EH (cell line): ENCODE measurements at regions not wholly inside any gene's neighbourhood (a gene's known extent, or its start where the extent isn't known, plus 50 kb on each side); places are given as distances from the start of the nearest gene placed in this dataset.
"Not testable (repeated sequence)": the region's sequence is repeated elsewhere in the genome, so short reads cannot be mapped to it uniquely, and the experiment has no call there.

Experiments used
- DNase-seq: peaks from one replicate; pipeline ENCODE4 v3.0.0-alpha.2; 2015; ENCODE audit warnings: low read depth

DNA sequence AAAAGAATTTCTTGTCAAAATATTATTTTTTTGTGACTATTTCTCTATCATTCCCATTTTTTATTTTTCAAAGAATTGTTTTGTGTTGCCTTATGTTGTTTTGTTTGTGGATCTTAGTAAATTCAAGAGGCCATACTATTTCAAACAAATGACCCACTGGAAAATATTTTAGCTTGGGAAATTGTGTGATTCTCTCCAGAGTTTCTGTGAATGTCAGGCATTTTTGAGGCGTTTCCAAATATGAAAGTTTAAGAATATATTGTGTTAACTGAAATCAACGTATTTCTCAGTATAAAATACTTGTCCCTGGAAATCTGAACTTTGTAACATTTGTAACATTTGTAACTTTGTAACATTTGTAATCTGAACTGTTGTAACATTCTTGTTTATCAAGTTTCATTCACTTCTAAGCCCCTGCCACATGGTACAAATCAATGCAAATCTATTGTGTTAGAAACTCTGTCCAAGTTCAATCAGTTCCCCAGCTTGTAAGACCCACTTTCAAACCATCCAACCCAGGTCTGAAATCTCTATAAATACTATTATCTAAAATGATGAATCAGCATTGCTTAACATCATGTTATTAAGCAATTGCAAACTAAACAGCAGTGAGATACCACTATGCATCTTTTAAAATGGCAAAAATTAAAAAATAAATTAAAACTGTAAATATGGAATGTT is 465.4 kb upstream of the GRID2 start:
- DNase-seq, result no peak

DNA sequence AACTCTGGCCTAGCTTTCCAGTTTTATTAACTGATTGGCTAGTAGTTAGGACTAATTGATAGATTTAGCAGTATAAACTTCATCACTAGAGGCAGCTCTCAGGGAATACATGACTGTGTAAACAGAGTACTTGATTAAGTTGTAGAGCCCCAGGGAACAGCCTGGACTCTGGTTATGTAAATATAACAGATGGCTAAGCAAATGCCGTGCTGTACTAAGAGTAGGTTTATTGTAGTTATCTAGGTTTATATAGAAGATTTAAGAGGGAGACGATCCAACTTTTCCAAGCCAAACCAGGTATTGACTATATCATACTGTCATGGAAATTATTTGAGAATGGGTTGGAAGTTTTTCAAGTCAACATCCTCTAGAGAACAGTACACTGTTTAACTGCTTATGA is 463.4 kb upstream of the GRID2 start:
- no peak for DNase-seq

GRCh38 chr4:91846233-91846632 is 457.5 kb upstream of the GRID2 start:
- no peak for DNase-seq

GRCh38 chr4:91851456-91851855 is 452.3 kb upstream of the GRID2 start:
- no peak for DNase-seq

DNA sequence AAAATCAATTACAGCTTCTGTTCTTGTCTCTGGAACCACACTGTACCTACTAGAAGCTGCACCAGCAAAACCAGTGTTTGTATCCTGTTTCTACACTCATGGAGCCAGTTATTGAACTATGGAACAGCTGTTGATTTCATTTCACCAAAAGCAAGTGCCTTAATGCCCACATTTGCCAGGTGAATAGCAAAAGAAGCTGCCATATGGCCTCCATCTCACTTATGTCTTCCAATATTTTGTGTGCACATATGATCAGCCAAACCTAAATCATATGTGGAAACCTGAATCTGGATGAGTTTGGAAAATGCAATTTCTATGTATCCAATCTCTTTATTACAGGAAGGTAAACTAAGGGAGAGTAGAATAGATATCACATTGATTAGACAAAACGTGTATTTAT is 415.8 kb upstream of the GRID2 start:
- no peak for DNase-seq

GRCh38 chr4:91891217-91891616 is 412.5 kb upstream of the GRID2 start:
- not testable (repeated sequence) for DNase-seq

DNA sequence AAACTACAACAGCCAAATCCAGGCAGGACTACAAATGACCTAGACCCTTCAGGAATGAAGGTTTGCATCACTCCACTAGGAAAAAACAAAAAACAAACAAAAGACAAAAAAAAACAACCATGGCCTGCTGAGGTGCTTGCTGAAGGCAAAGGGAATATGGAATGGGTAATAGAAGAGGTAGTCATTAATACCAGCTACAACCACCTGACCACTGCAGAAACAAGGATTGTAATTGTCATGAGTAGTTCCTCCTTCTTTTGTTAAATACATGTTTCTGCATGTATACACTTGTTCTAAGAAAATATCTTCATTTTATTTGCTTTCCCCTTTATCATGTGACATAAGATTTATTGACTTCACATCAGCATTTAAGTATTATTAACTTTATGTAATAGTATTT is 409.8 kb upstream of the GRID2 start:
- no peak for DNase-seq

DNA sequence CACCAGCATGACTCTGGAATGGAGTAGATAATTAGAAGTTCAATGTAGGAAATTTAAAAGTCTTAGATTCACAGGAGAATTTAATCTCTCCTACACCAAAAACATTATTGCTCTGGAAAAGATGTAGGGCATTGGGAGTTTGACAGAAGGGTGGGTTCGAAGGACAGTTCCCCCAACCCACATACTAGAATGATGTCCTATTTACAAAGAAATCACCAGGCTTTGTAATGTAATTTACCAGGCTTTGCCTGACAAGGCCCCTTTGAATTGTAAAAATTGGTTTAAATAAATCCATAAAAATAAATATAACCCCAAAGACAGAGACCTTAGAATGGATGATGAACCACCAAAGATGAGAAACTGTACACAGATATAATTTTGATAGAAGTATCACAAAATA is 399.2 kb upstream of the GRID2 start:
- no peak for DNase-seq

DNA sequence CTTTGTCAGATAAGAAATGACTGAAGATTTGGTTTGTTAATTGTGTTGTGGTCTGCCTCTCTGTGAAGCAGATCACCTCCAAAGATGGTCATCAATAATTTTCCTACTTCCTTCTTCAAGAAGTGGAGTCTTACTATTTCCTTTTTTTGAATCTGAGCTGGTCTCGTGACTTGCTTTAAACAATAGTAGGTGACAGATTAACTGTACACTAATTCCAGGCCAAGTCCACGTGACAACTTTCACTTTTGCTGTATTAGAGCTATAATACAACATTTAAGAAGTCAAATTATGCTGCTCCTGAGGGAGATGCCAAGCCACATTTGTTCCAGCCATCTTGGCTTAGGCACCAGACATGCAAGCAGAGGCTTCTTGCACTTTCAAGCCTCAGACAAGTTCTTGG is 393.8 kb upstream of the GRID2 start:
- DNase-seq, result no peak

DNA sequence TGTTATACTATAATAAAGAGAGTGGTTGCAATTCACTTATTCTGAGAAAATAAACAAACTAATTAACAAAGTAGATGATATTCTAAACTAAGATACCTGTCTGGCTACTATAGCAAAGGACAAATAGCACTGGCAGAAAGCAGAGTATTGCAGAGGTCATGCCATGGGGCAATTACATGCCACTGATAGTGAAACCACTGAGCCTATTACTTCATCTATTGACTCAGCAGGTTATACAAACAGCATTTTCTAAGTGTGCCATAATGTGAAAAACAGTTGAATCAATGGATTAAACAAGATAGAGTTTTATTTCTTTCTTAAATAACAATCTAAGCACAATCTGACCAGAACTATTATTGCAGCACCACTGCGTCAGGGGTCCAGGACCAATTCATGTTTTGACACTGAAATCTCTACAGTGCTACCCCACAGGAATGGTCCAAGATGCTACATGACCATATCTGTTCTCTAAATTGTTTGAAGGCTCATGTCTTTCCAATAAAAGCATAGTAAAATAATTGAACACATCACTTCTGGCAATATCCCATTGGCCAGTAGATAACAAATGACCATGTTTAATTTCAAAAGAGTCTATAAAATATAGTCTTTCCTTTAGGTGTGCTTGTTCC is 389.5 kb upstream of the GRID2 start:
- DNase-seq, result no peak

- DNase-seq, result no peak
Observed at GRCh38 chr4:91916219-91916618, 387.5 kb upstream of the GRID2 start.

GRCh38 chr4:91924625-91925024 is 379.1 kb upstream of the GRID2 start:
- DNase-seq, result no peak

DNA sequence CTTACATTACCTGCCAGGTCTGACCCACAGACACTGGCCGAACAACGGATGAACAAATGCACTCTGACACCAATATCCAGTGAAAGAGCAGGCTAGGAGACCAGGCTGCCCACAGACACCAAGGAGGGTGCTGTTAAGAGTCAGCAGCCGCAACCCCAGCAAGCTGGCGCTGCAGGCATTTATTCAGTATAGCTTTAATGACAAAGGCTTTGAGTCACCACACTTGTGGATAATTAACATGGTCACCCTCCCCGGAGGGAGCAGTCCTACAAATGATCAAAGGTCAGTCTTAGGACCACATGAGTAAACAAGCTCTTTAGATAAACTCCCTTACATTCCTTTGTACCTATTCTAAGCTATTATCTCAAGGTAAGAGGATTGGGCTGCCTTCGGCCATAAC is 368.5 kb upstream of the GRID2 start:
- DNase-seq, result no peak

GRCh38 chr4:91936311-91936710 is 367.5 kb upstream of the GRID2 start:
- no peak for DNase-seq

DNA sequence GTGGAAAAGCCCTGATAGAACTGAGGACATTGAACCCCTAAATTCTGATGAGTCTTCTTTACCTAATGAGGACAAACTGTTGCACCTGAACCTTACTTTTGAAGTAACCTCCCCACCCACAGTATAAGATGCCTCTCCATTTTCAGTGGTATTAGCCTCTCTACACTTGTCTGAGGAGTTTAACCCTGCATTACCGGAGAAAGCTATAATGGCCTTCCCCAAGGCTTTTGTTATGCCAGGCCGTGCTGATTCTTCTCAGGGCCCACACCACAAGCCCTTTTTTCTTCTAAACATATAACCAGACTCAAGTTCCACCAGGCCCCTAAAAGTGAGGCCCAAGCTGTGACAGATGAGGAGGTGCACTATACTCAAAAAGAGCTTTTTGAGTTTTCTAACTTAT is 345.8 kb upstream of the GRID2 start:
- no peak for DNase-seq

DNA sequence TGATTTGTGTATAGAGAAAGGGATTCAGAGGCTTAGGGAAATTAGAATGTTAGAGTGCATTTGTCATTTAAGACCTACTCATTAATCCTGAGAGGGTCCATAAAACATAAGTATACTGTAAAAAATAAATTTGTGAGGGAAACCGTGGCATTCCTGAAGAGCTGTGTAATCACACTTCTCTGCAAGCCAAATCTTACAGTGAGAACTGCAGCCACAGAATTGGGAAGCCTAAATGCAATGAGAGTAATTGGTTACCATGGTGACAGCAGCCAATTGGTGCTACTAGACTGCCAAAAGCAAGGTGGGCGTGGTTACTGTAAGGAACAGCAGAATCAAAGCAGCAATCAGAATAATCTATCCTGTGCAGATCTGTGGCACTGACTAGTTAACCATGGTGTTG is 345.2 kb upstream of the GRID2 start:
- no peak for DNase-seq

GRCh38 chr4:91961504-91961903 is 342.3 kb upstream of the GRID2 start:
- DNase-seq, result no peak

DNA sequence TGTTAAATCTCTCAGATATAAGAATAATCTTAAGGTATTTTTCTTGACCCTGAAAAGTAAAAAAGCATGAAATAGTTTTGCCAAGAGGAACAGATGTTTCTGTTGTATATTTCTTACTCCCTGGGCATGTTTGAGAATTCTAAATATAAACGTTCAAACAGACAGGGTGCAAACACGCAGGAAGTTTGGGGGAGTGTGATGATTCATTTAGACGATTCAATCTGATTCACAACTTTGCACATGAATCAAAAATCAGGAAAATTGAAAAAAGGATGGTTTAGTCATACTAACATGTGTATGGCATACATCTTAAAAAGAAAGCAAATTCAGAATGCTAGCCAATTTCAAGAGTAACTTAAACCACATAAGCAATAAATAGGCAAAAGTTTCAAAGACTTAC is 340.3 kb upstream of the GRID2 start:
- DNase-seq, result no peak

- no peak for DNase-seq
Observed at GRCh38 chr4:91965166-91965565, 338.6 kb upstream of the GRID2 start.

GRCh38 chr4:91973479-91974153 is 330.1 kb upstream of the GRID2 start:
- DNase-seq, result no peak

DNA sequence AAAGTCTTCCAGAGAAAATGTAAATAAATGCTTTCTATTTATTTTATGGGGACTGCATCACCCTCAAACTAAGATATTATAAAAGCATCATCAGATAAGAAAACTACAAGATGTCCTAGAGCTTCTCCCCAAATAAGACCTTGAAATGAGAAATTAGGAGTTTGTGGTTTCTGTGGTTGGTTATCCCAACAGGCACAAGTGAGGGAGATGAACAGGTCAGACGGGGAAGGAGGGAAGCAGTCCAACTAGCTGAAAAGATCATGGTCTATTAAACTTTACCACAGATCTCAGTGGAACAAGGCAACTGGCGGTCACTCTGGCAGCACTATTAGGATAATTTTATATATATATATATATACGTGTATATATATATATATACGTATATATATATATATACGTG is 319.3 kb upstream of the GRID2 start:
- DNase-seq, result no peak

DNA sequence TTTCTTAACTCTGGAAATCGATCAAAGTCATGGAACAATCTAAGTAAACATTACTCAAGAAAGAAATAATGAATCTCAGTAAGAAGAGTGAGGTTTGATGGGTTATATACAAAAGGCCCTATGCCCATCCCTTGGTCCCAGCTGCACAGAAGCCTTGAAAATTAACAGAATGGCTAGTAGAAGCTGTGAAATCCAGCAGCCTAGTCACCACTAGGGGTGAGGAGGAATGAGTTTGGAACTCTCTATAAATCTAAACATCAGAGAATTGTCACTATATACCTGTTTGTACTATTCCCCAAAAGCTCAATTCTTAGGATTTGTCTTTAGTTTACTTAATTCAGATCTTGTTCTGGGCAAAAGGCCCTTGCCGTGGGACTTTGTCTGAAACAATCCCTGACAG is 313.9 kb upstream of the GRID2 start:
- no peak for DNase-seq

GRCh38 chr4:91990726-91991125 is 313.0 kb upstream of the GRID2 start:
- no peak for DNase-seq

DNA sequence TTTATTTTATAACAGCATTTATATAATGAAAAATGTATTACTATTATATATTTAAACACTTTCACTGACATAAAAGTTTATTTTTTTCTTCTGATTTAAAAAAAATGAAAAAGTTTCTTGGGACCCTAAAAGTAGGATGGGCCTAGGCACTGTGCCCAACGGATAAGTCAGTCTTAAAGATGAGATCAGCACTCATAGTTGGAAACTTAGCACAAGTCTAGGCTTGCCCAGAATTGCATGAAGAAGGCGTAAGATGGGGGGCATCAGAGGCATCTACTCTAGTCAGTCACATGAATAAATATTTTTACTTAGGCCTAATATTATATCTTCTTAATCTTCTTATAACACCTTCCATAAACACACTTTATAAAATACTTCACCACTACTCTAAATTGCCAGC is 306.7 kb upstream of the GRID2 start:
- no peak for DNase-seq
